ENCODE measurements at regions not wholly inside any gene's neighbourhood (a gene's known extent, or its start where the extent isn't known, plus 50 kb on each side); places are given as distances from the start of the nearest gene placed in this dataset.

- no peak for DNase-seq (ENCODE audit: low spot score)
Observed at GRCh38 chr3:7793786-7794185, 707.8 kb upstream of the LMCD1 start.

GRCh38 chr3:7798276-7798675 is 703.3 kb upstream of the LMCD1 start:
- DNase-seq (ENCODE audit: low spot score), result no peak

GRCh38 chr3:7800006-7800780 is 701.4 kb upstream of the LMCD1 start:
- no peak for DNase-seq (ENCODE audit: low spot score)

- no peak for DNase-seq (ENCODE audit: low spot score)
Observed at GRCh38 chr3:7812490-7812889, 689.1 kb upstream of the LMCD1 start.

- DNase-seq (ENCODE audit: low spot score), result no peak
Observed at GRCh38 chr3:7813365-7813764, 688.3 kb upstream of the LMCD1 start.

GRCh38 chr3:7817239-7817638 is 684.4 kb upstream of the LMCD1 start:
- DNase-seq (ENCODE audit: low spot score), result no peak

GRCh38 chr3:7820969-7821368 is 680.7 kb upstream of the LMCD1 start:
- no peak for DNase-seq (ENCODE audit: low spot score)

- no peak for DNase-seq (ENCODE audit: low spot score)
Observed at GRCh38 chr3:7821858-7822257, 679.8 kb upstream of the LMCD1 start.

GRCh38 chr3:7841451-7841850 is 660.2 kb upstream of the LMCD1 start:
- DNase-seq (ENCODE audit: low spot score), result no peak

GRCh38 chr3:7843441-7843840 is 658.2 kb upstream of the LMCD1 start:
- no peak for DNase-seq (ENCODE audit: low spot score)

- no peak for DNase-seq (ENCODE audit: low spot score)
Observed at GRCh38 chr3:7847021-7847420, 654.6 kb upstream of the LMCD1 start.

- DNase-seq (ENCODE audit: low spot score), result no peak
Observed at GRCh38 chr3:7847521-7847920, 654.1 kb upstream of the LMCD1 start.

GRCh38 chr3:7854266-7854665 is 647.4 kb upstream of the LMCD1 start:
- DNase-seq (ENCODE audit: low spot score), result no peak

GRCh38 chr3:7854721-7855120 is 646.9 kb upstream of the LMCD1 start:
- no peak for DNase-seq (ENCODE audit: low spot score)

GRCh38 chr3:7865611-7866010 is 636.0 kb upstream of the LMCD1 start:
- no peak for DNase-seq (ENCODE audit: low spot score)

GRCh38 chr3:7867587-7867986 is 634.0 kb upstream of the LMCD1 start:
- no peak for DNase-seq (ENCODE audit: low spot score)

- DNase-seq (ENCODE audit: low spot score), result no peak
Observed at GRCh38 chr3:7871003-7871560, 630.5 kb upstream of the LMCD1 start.

- DNase-seq (ENCODE audit: low spot score), result no peak
Observed at GRCh38 chr3:7874116-7874515, 627.5 kb upstream of the LMCD1 start.

- no peak for DNase-seq (ENCODE audit: low spot score)
Observed at GRCh38 chr3:7875925-7876324, 625.7 kb upstream of the LMCD1 start.

GRCh38 chr3:7876741-7877297 is 624.8 kb upstream of the LMCD1 start:
- DNase-seq (ENCODE audit: low spot score), result peak; percentile 43

- DNase-seq (ENCODE audit: low spot score), result no peak
Observed at GRCh38 chr3:7877312-7877711, 624.3 kb upstream of the LMCD1 start.

- no peak for DNase-seq (ENCODE audit: low spot score)
Observed at GRCh38 chr3:7879572-7879971, 622.1 kb upstream of the LMCD1 start.

GRCh38 chr3:7881946-7882345 is 619.7 kb upstream of the LMCD1 start:
- no peak for DNase-seq (ENCODE audit: low spot score)

- DNase-seq (ENCODE audit: low spot score), result no peak
Observed at GRCh38 chr3:7897655-7898054, 604.0 kb upstream of the LMCD1 start.
